Ovary (tissue), 7 donors: ENCODE measurements at regions not wholly inside any gene's neighbourhood (a gene's known extent, or its start where the extent isn't known, plus 50 kb on each side); places are given as distances from the start of the nearest gene placed in this dataset.

Source experiments
- DNase-seq, 5 donors: peaks; one replicate each; pipeline ENCODE4 v3.0.0-alpha.2; 2019 to 2020
- H3K27ac ChIP-seq, 2 donors: fragments of 200-600 bp; one replicate each; pipeline versions ENCODE4 v1.5.1 to v1.8.0; 2019 to 2022
- H3K27me3 ChIP-seq: fragments of 200-600 bp; one replicate; pipeline ENCODE4 v1.8.0; 2022
- H3K36me3 ChIP-seq: fragments of 200-600 bp; sonication (generic); one replicate; pipeline ENCODE4 v1.5.1; 2019
- H3K4me1 ChIP-seq: one replicate; pipeline ENCODE4 v1.8.1; 2013; ENCODE audit warnings: mild to moderate bottlenecking, moderate library complexity; ENCODE audit not compliant: insufficient read depth
- H3K4me3 ChIP-seq: fragments of 200-600 bp; sonication (generic); one replicate; pipeline ENCODE4 v1.5.1; 2017
- H3K9me3 ChIP-seq, 2 donors: fragments of 200-600 bp in 1 of 2; sonication (generic) in 1 of 2; one replicate each; pipeline versions ENCODE4 v1.5.1 to v1.8.1; 2013 to 2019; ENCODE audit warnings: mild to moderate bottlenecking in 1 of 2, moderate library complexity in 1 of 2
- EP300 ChIP-seq: sonication (generic); formaldehyde crosslinking; IDR thresholded peaks from one replicate; pipeline ENCODE4 v1.6.1; 2017; ENCODE audit warnings: antibody characterized with exemption
- POLR2A ChIP-seq: fragments of 450-650 bp; IDR thresholded peaks from one replicate; pipeline ENCODE4 v1.6.1; 2017; ENCODE audit warnings: antibody characterized with exemption, mild to moderate bottlenecking, moderate library complexity
- WGBS, 3 donors: extraction: QIAGEN DNeasy Blood & Tissue Kit in 1 of 3; methylation state at CpG; one replicate each; pipeline versions ENCODE4 v1.1.5 to v1.1.7; 2013 to 2017; 5-methylcytosine and 5-hydroxymethylcytosine counted together
- intact Hi-C, 4 donors: fragments of 100-400 bp; cut with DNase I; formaldehyde crosslinking; loops; one replicate each; pipeline versions ENCODE4 v1.11.0 to v1.15.1; 2022 to 2023
- TF ChIP-seq, protein P1 (sequence below), 3 donors: fragments of 450-650 bp in 2 of 3; fragments of 200-600 bp in 1 of 3; IDR thresholded peaks; one replicate each; pipeline versions ENCODE4 v1.5.1 to v1.8.0; 2016 to 2022; ENCODE audit warnings: antibody characterized with exemption in 3 of 3, mild to moderate bottlenecking in 1 of 3
- donor health status: DM: no; HTN: no; CAD: no; lungs with moderate emphysema.
- donor health status: DM: no; HTN: no; CAD: no.
- donor health status: Bipolar disorder and iron deficiency.
- donor health status: DM: no; HTN: no; CAD: no.
- donor health status: DM: yes; HTN: yes; CAD: no.

- intact Hi-C loops, result no loop called here
- Histone ChIP-seq H3K4me3 (no peak overlapping the region), H3K27me3 (no peaks in the 10 kb centered on the region), H3K27ac (no peak overlapping the region), H3K9me3 (no peaks in the 10 kb centered on the region), H3K36me3 (no peaks in the 10 kb centered on the region), H3K4me1 (no peaks in the 10 kb centered on the region)
- TF ChIP-seq POLR2A (no peak), EP300 (no peak)
- TF ChIP-seq, protein P1, sequence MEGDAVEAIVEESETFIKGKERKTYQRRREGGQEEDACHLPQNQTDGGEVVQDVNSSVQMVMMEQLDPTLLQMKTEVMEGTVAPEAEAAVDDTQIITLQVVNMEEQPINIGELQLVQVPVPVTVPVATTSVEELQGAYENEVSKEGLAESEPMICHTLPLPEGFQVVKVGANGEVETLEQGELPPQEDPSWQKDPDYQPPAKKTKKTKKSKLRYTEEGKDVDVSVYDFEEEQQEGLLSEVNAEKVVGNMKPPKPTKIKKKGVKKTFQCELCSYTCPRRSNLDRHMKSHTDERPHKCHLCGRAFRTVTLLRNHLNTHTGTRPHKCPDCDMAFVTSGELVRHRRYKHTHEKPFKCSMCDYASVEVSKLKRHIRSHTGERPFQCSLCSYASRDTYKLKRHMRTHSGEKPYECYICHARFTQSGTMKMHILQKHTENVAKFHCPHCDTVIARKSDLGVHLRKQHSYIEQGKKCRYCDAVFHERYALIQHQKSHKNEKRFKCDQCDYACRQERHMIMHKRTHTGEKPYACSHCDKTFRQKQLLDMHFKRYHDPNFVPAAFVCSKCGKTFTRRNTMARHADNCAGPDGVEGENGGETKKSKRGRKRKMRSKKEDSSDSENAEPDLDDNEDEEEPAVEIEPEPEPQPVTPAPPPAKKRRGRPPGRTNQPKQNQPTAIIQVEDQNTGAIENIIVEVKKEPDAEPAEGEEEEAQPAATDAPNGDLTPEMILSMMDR (IDR thresholded peaks at IDR 0.05), result no peak
- DNase-seq, result no peak
Measured at GRCh38 chr3:72476139-72476483, 372.1 kb downstream of the SHQ1 start.

GRCh38 chr3:72475258-72476138 lies 372.7 kb downstream of the SHQ1 start:
- Histone ChIP-seq H3K4me3 (no peak overlapping the region), H3K27ac (no peak overlapping the region), H3K9me3 (no peaks in the 10 kb centered on the region), H3K36me3 (no peaks in the 10 kb centered on the region), H3K27me3 (no peaks in the 10 kb centered on the region), H3K4me1 (no peaks in the 10 kb centered on the region)
- WGBS, 3 donors, result 86 to 93% (median 90%) methylated on average over 8 of the region's 8 CpGs
- DNase-seq, result no peak
- TF ChIP-seq, protein P1 (IDR thresholded peaks at IDR 0.05), result no peak
- TF ChIP-seq EP300 (no peak), POLR2A (no peak)
- intact Hi-C loops, result no loop called here

GRCh38 chr3:72474775-72475174 lies 373.5 kb downstream of the SHQ1 start:
- 94 to 96% (median 94%) methylated on average over 4 of the region's 4 CpGs for WGBS, 3 donors
- H3K9me3 ChIP-seq, result no peaks in the 10 kb centered on the region
- no peak for DNase-seq
- no peak overlapping the region for H3K4me3 ChIP-seq
- no peak overlapping the region for H3K27ac ChIP-seq
- intact Hi-C loops, result no loop called here
- no peaks in the 10 kb centered on the region for H3K27me3 ChIP-seq
- no peaks in the 10 kb centered on the region for H3K36me3 ChIP-seq
- no peaks in the 10 kb centered on the region for H3K4me1 ChIP-seq
- TF ChIP-seq POLR2A, result no peak
- TF ChIP-seq EP300, result no peak
- TF ChIP-seq, protein P1 (IDR thresholded peaks at IDR 0.05), result no peak

DNA sequence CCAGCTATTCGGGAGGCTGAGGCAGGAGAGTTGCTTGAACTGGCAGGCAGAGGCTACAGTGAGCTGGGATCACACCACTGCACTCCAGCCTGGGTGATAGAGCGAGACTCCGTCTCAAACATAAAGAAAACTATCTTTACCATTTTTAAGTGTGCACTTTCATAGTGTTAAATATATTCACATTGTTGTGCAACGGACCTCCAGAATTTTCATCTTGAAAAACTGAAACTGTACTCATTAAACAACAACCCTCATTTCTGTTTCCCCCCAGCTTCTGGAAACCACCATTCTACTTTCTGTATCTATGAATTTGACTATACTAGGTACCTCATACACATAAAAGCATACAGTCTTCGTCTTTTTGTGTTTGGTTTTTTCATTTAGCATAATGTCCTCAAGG lies 375.1 kb downstream of the SHQ1 start:
- no peaks in the 10 kb centered on the region for H3K4me1 ChIP-seq
- no peak for TF ChIP-seq EP300
- TF ChIP-seq, protein P1 (IDR thresholded peaks at IDR 0.05), result no peak
- TF ChIP-seq POLR2A, result no peak
- intact Hi-C loops, result no loop called here
- no peaks in the 10 kb centered on the region for H3K9me3 ChIP-seq
- WGBS, 3 donors, result 75 to 89% (median 82%) methylated on average over 5 of the region's 5 CpGs
- H3K27ac ChIP-seq, result no peak overlapping the region
- H3K36me3 ChIP-seq, result no peaks in the 10 kb centered on the region
- no peak for DNase-seq
- H3K4me3 ChIP-seq, result no peak overlapping the region
- H3K27me3 ChIP-seq, result no peaks in the 10 kb centered on the region
